ENCODE measurements at regions not wholly inside any gene's neighbourhood (a gene's known extent, or its start where the extent isn't known, plus 50 kb on each side); places are given as distances from the start of the nearest gene placed in this dataset.

GRCh38 chr3:135869439-135870105, 96.0 kb upstream of the PPP2R3A start:
- H3K14ac ChIP-seq (ENCODE audit: low read length), result no peak overlapping the region
- no peak overlapping the region for H4K8ac ChIP-seq (ENCODE audit: low read depth, low read length)
- H3K18ac ChIP-seq (ENCODE audit: low read length), result no peak overlapping the region
- no peak overlapping the region for H3K27ac ChIP-seq (ENCODE audit: low read depth, low read length)
- no CpG with 5 or more reads among the region's 2 CpGs for WGBS (ENCODE audit: extremely low coverage, insufficient coverage, insufficient read length)
- no peak overlapping the region for H3K9ac ChIP-seq (ENCODE audit: low read length)
- H3K79me1 ChIP-seq (ENCODE audit: low read length), result no peaks in the 10 kb centered on the region
- no peaks in the 10 kb centered on the region for H3K4me1 ChIP-seq (ENCODE audit: control insufficient read depth in 1 of 2, insufficient read depth in 2 of 2, low read length in 2 of 2)
- no peak overlapping the region for H2BK12ac ChIP-seq (ENCODE audit: low read length)
- DNase-seq, result peak; percentile 42 to 61
- no peak overlapping the region for H4K91ac ChIP-seq (ENCODE audit: low read depth, low read length)
- H3K79me2 ChIP-seq (ENCODE audit: control insufficient read depth, insufficient read depth, low read length, poor library complexity), result no peaks in the 10 kb centered on the region
- H3K4me2 ChIP-seq (ENCODE audit: low read length), result no peak overlapping the region
- H3K36me3 ChIP-seq (ENCODE audit: control insufficient read depth in 1 of 2, insufficient read depth in 2 of 2, low read length in 2 of 2), result no peaks in the 10 kb centered on the region
- H2AK5ac ChIP-seq (ENCODE audit: low read length), result no peak overlapping the region
- no peak overlapping the region for H2BK120ac ChIP-seq (ENCODE audit: insufficient read depth, low read length, poor library complexity)
- H3K4me3 ChIP-seq (ENCODE audit: low read depth, low read length), result no peak overlapping the region
- no peak overlapping the region for H3K4ac ChIP-seq (ENCODE audit: low read depth, low read length)
- H2BK5ac ChIP-seq (ENCODE audit: low read depth, low read length, poor library complexity), result no peak overlapping the region
- H2AFZ ChIP-seq (ENCODE audit: insufficient read depth, low read length, poor library complexity), result no peak overlapping the region
- H4K12ac ChIP-seq (ENCODE audit: low read depth, low read length), result no peak overlapping the region
- H3K27me3 ChIP-seq (ENCODE audit: insufficient read depth, low read length), result no peaks in the 10 kb centered on the region
- no peak overlapping the region for H3K23ac ChIP-seq (ENCODE audit: low read length)
- no peaks in the 10 kb centered on the region for H3K9me3 ChIP-seq (ENCODE audit: insufficient read depth, low read depth, low read length)

GRCh38 chr3:135871311-135871710, 94.2 kb upstream of the PPP2R3A start:
- H3K18ac ChIP-seq (ENCODE audit: low read length), result no peak overlapping the region
- H3K9me3 ChIP-seq (ENCODE audit: insufficient read depth, low read depth, low read length), result no peaks in the 10 kb centered on the region
- no peak overlapping the region for H3K4ac ChIP-seq (ENCODE audit: low read depth, low read length)
- no peak overlapping the region for H2AFZ ChIP-seq (ENCODE audit: insufficient read depth, low read length, poor library complexity)
- H3K27ac ChIP-seq (ENCODE audit: low read depth, low read length), result no peak overlapping the region
- no peak overlapping the region for H3K9ac ChIP-seq (ENCODE audit: low read length)
- H3K4me3 ChIP-seq (ENCODE audit: low read depth, low read length), result no peak overlapping the region
- WGBS (ENCODE audit: extremely low coverage, insufficient coverage, insufficient read length), result no CpG with 5 or more reads among the region's 1 CpG
- no peak overlapping the region for H3K14ac ChIP-seq (ENCODE audit: low read length)
- no peaks in the 10 kb centered on the region for H3K36me3 ChIP-seq (ENCODE audit: control insufficient read depth in 1 of 2, insufficient read depth in 2 of 2, low read length in 2 of 2)
- no peak overlapping the region for H3K23ac ChIP-seq (ENCODE audit: low read length)
- H3K79me2 ChIP-seq (ENCODE audit: control insufficient read depth, insufficient read depth, low read length, poor library complexity), result no peaks in the 10 kb centered on the region
- no peaks in the 10 kb centered on the region for H3K27me3 ChIP-seq (ENCODE audit: insufficient read depth, low read length)
- H3K4me2 ChIP-seq (ENCODE audit: low read length), result no peak overlapping the region
- no peaks in the 10 kb centered on the region for H3K79me1 ChIP-seq (ENCODE audit: low read length)
- H4K8ac ChIP-seq (ENCODE audit: low read depth, low read length), result no peak overlapping the region
- no peak overlapping the region for H2AK5ac ChIP-seq (ENCODE audit: low read length)
- no peak overlapping the region for H2BK120ac ChIP-seq (ENCODE audit: insufficient read depth, low read length, poor library complexity)
- no peak overlapping the region for H4K91ac ChIP-seq (ENCODE audit: low read depth, low read length)
- no peak for DNase-seq
- no peak overlapping the region for H2BK5ac ChIP-seq (ENCODE audit: low read depth, low read length, poor library complexity)
- H3K4me1 ChIP-seq (ENCODE audit: control insufficient read depth in 1 of 2, insufficient read depth in 2 of 2, low read length in 2 of 2), result no peaks in the 10 kb centered on the region
- no peak overlapping the region for H4K12ac ChIP-seq (ENCODE audit: low read depth, low read length)
- H2BK12ac ChIP-seq (ENCODE audit: low read length), result no peak overlapping the region

GRCh38 chr3:135874035-135874434, 91.5 kb upstream of the PPP2R3A start:
- WGBS (ENCODE audit: extremely low coverage, insufficient coverage, insufficient read length), result no CpG with 5 or more reads among the region's 2 CpGs
- Histone ChIP-seq H3K23ac (ENCODE audit: low read length) (no peak overlapping the region), H2AFZ (ENCODE audit: insufficient read depth, low read length, poor library complexity) (no peak overlapping the region), H2BK5ac (ENCODE audit: low read depth, low read length, poor library complexity) (no peak overlapping the region), H4K91ac (ENCODE audit: low read depth, low read length) (no peak overlapping the region), H3K27ac (ENCODE audit: low read depth, low read length) (no peak overlapping the region), H3K79me1 (ENCODE audit: low read length) (no peaks in the 10 kb centered on the region), H4K8ac (ENCODE audit: low read depth, low read length) (no peak overlapping the region), H3K9ac (ENCODE audit: low read length) (no peak overlapping the region), H3K36me3 (ENCODE audit: control insufficient read depth in 1 of 2, insufficient read depth in 2 of 2, low read length in 2 of 2) (no peaks in the 10 kb centered on the region), H3K4me1 (ENCODE audit: control insufficient read depth in 1 of 2, insufficient read depth in 2 of 2, low read length in 2 of 2) (no peaks in the 10 kb centered on the region), H3K4me2 (ENCODE audit: low read length) (no peak overlapping the region), H3K9me3 (ENCODE audit: insufficient read depth, low read depth, low read length) (no peaks in the 10 kb centered on the region), H3K18ac (ENCODE audit: low read length) (no peak overlapping the region), H3K27me3 (ENCODE audit: insufficient read depth, low read length) (no peaks in the 10 kb centered on the region), H3K4ac (ENCODE audit: low read depth, low read length) (no peak overlapping the region), H3K14ac (ENCODE audit: low read length) (no peak overlapping the region), H2BK12ac (ENCODE audit: low read length) (no peak overlapping the region), H3K4me3 (ENCODE audit: low read depth, low read length) (no peak overlapping the region), H2AK5ac (ENCODE audit: low read length) (no peak overlapping the region), H4K12ac (ENCODE audit: low read depth, low read length) (no peak overlapping the region), H2BK120ac (ENCODE audit: insufficient read depth, low read length, poor library complexity) (no peak overlapping the region), H3K79me2 (ENCODE audit: control insufficient read depth, insufficient read depth, low read length, poor library complexity) (no peaks in the 10 kb centered on the region)
- DNase-seq, result no peak

- H4K8ac ChIP-seq (ENCODE audit: low read depth, low read length), result no peak overlapping the region
- H3K9me3 ChIP-seq (ENCODE audit: insufficient read depth, low read depth, low read length), result no peaks in the 10 kb centered on the region
- no peaks in the 10 kb centered on the region for H3K79me2 ChIP-seq (ENCODE audit: control insufficient read depth, insufficient read depth, low read length, poor library complexity)
- H3K4me1 ChIP-seq (ENCODE audit: control insufficient read depth in 1 of 2, insufficient read depth in 2 of 2, low read length in 2 of 2), result no peaks in the 10 kb centered on the region
- no peaks in the 10 kb centered on the region for H3K36me3 ChIP-seq (ENCODE audit: control insufficient read depth in 1 of 2, insufficient read depth in 2 of 2, low read length in 2 of 2)
- no peak overlapping the region for H2AK5ac ChIP-seq (ENCODE audit: low read length)
- no peak overlapping the region for H2BK120ac ChIP-seq (ENCODE audit: insufficient read depth, low read length, poor library complexity)
- WGBS (ENCODE audit: extremely low coverage, insufficient coverage, insufficient read length), result no CpG with 5 or more reads among the region's 3 CpGs
- no peak overlapping the region for H3K4ac ChIP-seq (ENCODE audit: low read depth, low read length)
- H3K27ac ChIP-seq (ENCODE audit: low read depth, low read length), result no peak overlapping the region
- H3K9ac ChIP-seq (ENCODE audit: low read length), result no peak overlapping the region
- no peak overlapping the region for H2AFZ ChIP-seq (ENCODE audit: insufficient read depth, low read length, poor library complexity)
- H3K27me3 ChIP-seq (ENCODE audit: insufficient read depth, low read length), result no peaks in the 10 kb centered on the region
- H3K14ac ChIP-seq (ENCODE audit: low read length), result no peak overlapping the region
- H3K4me3 ChIP-seq (ENCODE audit: low read depth, low read length), result no peak overlapping the region
- H3K79me1 ChIP-seq (ENCODE audit: low read length), result no peaks in the 10 kb centered on the region
- H3K18ac ChIP-seq (ENCODE audit: low read length), result no peak overlapping the region
- no peak for DNase-seq
- H3K23ac ChIP-seq (ENCODE audit: low read length), result no peak overlapping the region
- no peak overlapping the region for H2BK12ac ChIP-seq (ENCODE audit: low read length)
- no peak overlapping the region for H4K91ac ChIP-seq (ENCODE audit: low read depth, low read length)
- no peak overlapping the region for H3K4me2 ChIP-seq (ENCODE audit: low read length)
- no peak overlapping the region for H2BK5ac ChIP-seq (ENCODE audit: low read depth, low read length, poor library complexity)
- H4K12ac ChIP-seq (ENCODE audit: low read depth, low read length), result no peak overlapping the region
Measured at GRCh38 chr3:135878501-135878900, 87.0 kb upstream of the PPP2R3A start.

Measured in trophoblast cell (in vitro differentiated cells and primary cell).